C4-2B (cell line): ENCODE measurements at regions not wholly inside any gene's neighbourhood (a gene's known extent, or its start where the extent isn't known, plus 50 kb on each side); places are given as distances from the start of the nearest gene placed in this dataset.

Experiments
- H3K27ac ChIP-seq: fragments of 450-650 bp; 2 replicates; pipeline ENCODE4 v1.5.1; 2017
- ZFX ChIP-seq: fragments of 450-650 bp; IDR thresholded peaks from 2 replicates; pipeline ENCODE4 v1.6.1; 2017
- TF ChIP-seq, protein P1 (sequence below): fragments of 450-650 bp; conservative IDR thresholded peaks from 2 replicates; pipeline ENCODE4 v1.5.1; 2017; ENCODE audit warnings: mild to moderate bottlenecking

DNA sequence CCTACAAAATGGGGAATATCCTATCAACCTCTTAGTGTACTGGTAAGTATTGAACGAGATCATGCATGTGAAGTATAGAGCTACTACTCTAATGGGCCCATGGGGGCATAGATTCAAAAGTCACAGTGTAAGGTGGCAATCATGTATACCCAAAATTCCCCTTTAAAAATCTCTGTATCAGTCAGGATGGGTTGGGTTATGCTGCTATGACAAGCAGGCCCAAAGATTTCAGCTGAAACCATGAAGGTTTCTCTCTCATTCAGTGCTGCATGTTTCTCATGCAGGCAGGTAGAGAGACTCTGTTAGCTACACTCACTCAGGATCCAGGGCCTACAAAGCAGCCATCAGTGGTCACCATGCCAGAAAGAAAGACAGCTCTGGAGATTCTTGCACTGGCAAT is 166.6 kb downstream of the MAFB start:
- H3K27ac ChIP-seq, result no peak overlapping the region
- TF ChIP-seq, protein P1, sequence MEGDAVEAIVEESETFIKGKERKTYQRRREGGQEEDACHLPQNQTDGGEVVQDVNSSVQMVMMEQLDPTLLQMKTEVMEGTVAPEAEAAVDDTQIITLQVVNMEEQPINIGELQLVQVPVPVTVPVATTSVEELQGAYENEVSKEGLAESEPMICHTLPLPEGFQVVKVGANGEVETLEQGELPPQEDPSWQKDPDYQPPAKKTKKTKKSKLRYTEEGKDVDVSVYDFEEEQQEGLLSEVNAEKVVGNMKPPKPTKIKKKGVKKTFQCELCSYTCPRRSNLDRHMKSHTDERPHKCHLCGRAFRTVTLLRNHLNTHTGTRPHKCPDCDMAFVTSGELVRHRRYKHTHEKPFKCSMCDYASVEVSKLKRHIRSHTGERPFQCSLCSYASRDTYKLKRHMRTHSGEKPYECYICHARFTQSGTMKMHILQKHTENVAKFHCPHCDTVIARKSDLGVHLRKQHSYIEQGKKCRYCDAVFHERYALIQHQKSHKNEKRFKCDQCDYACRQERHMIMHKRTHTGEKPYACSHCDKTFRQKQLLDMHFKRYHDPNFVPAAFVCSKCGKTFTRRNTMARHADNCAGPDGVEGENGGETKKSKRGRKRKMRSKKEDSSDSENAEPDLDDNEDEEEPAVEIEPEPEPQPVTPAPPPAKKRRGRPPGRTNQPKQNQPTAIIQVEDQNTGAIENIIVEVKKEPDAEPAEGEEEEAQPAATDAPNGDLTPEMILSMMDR, result no peak
- TF ChIP-seq ZFX, result no peak

DNA sequence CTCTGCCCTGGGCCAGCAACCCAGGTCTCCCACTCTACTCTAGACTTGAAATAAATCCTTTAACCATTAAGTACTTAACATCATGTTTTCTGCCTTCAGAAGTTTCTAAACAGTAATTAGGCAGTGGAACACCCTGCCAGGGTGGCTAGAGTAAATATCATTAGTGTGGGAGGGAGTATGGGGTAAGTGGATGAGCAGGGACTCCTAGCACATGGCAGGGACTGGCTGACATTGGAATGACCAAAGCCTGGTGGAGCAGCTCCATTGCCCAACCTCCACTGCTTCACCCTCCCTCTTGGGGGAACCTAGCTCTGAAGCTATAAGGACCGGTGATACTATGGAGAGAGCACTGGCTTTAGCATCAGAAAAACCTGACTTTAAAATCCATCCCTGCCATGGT is 167.1 kb downstream of the MAFB start:
- no peak overlapping the region for H3K27ac ChIP-seq
- no peak for TF ChIP-seq ZFX
- TF ChIP-seq, protein P1, result no peak

DNA sequence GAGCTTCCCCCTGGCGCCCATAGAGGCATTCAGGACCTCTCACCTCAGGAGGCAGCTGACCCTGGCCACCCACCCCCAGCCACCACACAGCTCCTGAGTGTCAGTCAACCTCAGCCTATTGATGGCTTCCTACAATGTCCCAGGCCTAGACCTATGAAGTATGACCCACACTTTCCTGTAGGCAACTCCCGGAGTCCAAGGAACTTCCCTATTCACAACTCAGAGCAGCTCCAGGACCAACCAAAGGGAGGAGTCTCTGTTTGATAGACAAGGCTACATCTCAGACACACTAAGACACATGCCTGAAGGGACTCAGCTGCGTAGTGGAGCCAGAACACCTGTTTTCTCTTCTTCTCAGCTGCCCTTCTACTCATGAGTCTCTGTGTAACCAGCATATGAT is 169.1 kb downstream of the MAFB start:
- no peak overlapping the region for H3K27ac ChIP-seq
- TF ChIP-seq ZFX, result no peak
- TF ChIP-seq, protein P1, result no peak

DNA sequence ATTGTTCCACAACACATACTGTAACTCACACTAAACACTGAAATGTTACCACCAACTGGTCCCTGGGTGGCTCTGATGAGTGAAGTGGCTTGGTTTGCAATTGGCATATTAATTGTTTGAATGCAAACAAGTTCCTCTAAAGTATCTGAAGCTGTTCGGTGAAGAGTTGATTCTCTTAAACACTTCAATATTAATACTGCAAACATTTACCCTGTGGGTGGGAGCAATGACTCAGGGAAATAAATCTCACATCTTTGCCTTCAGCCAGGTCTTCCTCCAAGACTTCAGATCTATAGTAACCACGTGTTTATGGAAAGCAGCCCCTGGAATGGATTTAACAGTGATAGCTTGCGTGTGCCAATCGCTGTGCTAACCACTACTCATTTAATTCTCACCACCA is 176.0 kb downstream of the MAFB start:
- H3K27ac ChIP-seq, result no peak overlapping the region
- TF ChIP-seq ZFX, result no peak
- TF ChIP-seq, protein P1, result no peak

DNA sequence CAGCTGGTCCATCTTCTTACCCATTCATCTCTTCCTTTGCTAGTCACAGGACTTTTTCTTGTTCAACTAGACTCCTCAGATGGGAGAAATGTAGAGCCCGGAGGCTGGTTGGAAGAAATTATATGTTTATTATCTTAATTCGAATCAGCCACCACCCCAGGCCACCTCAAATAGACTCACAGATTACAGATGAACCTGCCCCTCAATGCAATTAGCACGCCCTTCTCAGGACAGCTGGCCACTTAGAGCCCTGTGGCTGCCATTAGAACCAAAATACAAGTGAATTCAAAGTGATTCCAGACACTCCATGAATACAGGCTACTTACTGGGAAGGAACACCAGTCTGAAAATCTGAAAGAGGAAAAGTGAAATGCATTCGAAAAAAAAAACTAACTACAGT is 176.4 kb downstream of the MAFB start:
- TF ChIP-seq, protein P1, result no peak
- no peak for TF ChIP-seq ZFX
- no peak overlapping the region for H3K27ac ChIP-seq

DNA sequence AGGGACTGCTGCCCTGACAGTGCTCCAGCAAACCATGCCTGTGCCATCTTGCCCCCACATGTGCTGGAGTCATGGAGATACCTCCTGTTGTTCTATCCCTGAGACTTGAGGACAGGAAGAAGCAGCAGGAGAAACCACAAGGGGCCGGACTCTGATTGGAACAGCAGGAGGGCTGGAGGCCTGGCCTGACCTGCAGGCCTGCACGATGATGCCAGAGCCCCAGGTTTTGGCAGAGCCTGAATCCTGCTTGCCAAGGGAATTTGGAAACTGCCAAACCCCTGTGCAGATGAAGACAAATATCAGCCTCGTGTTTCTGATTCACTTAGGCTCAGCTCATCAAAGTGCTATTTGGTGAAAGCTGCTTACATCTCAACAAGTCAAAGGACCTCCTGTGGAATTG is 177.6 kb downstream of the MAFB start:
- H3K27ac ChIP-seq, result no peak overlapping the region
- TF ChIP-seq ZFX, result no peak
- TF ChIP-seq, protein P1, result no peak

DNA sequence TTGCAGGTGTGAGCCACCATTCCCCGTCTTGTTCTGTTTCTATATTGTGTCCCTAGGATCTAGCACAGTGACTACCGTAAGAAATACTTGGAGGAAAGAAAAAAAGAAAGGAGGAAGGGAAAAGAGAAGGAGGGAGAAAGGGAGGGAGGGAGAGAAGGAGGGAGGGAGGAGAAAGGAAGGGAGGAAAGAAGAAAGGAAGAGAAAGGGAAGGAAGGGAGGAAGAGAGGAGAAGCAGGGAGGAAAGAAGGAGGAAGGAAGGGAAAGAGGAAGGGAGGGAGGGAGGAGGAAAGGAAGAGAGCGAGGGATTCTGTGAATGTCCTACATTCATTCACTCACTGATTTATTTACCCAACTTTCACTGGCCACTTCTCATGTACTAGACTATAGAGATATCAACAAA is 178.4 kb downstream of the MAFB start:
- H3K27ac ChIP-seq, result no peak overlapping the region
- TF ChIP-seq ZFX, result no peak
- TF ChIP-seq, protein P1, result no peak
